ENCODE measurements at regions not wholly inside any gene's neighbourhood (a gene's known extent, or its start where the extent isn't known, plus 50 kb on each side); places are given as distances from the start of the nearest gene placed in this dataset.

DNA sequence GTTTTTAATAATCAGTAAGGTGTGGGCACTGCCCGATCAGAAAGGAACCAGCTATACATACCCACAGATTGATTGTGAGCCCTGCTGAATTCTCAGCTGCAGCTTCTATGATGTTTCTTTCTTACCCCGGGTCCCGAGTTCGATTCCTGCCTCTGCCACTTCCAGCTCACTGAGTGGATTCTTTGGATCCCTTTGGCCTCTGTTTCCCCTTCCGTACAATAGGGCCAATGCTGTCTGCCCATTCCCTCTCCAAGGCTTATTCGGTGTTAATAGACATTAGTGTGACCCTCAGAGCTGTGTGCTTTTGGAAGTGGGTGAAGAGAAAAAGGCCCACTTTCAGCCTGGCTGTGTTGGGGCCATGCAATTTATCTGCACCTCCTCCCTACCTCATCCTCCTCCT lies 115.8 kb downstream of the IRX5 start:
- TF ChIP-seq, protein P1, sequence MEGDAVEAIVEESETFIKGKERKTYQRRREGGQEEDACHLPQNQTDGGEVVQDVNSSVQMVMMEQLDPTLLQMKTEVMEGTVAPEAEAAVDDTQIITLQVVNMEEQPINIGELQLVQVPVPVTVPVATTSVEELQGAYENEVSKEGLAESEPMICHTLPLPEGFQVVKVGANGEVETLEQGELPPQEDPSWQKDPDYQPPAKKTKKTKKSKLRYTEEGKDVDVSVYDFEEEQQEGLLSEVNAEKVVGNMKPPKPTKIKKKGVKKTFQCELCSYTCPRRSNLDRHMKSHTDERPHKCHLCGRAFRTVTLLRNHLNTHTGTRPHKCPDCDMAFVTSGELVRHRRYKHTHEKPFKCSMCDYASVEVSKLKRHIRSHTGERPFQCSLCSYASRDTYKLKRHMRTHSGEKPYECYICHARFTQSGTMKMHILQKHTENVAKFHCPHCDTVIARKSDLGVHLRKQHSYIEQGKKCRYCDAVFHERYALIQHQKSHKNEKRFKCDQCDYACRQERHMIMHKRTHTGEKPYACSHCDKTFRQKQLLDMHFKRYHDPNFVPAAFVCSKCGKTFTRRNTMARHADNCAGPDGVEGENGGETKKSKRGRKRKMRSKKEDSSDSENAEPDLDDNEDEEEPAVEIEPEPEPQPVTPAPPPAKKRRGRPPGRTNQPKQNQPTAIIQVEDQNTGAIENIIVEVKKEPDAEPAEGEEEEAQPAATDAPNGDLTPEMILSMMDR (conservative IDR thresholded peaks at IDR 0.05; ENCODE audit: low read length): no peak
- TF ChIP-seq EZH2phosphoT487 (IDR thresholded peaks at IDR 0.05; ENCODE audit: borderline replicate concordance, low read depth, low read length): no peak
